PC-3 (cell line): ENCODE measurements at regions not wholly inside any gene's neighbourhood (a gene's known extent, or its start where the extent isn't known, plus 50 kb on each side); places are given as distances from the start of the nearest gene placed in this dataset.

ENCODE experiments used
- CTCF ChIP-seq: fragments of 300-600 bp; sonication (generic); conservative IDR thresholded peaks from 2 replicates; pipeline ENCODE4 v1.5.1; 2017; ENCODE audit warnings: antibody characterized with exemption, low read depth, mild to moderate bottlenecking, low read length
- EZH2 ChIP-seq: fragments of 300-600 bp; sonication (generic); IDR thresholded peaks from one replicate; pipeline ENCODE4 v1.6.1; 2017; ENCODE audit warnings: antibody characterized with exemption, mild to moderate bottlenecking, low read length; ENCODE audit not compliant: unreplicated experiment
- EZH2phosphoT487 ChIP-seq: fragments of 300-600 bp; sonication (generic); IDR thresholded peaks from 2 replicates; pipeline ENCODE4 v1.6.1; 2018; ENCODE audit warnings: mild to moderate bottlenecking, antibody characterized with exemption, low read length, borderline replicate concordance

GRCh38 chr6:94095961-94096360 lies 676.6 kb upstream of the EPHA7 start:
- TF ChIP-seq EZH2 = no peak
- TF ChIP-seq CTCF = no peak
- no peak for TF ChIP-seq EZH2phosphoT487
